SK-N-MC (cell line): ENCODE measurements at regions not wholly inside any gene's neighbourhood (a gene's known extent, or its start where the extent isn't known, plus 50 kb on each side); places are given as distances from the start of the nearest gene placed in this dataset.

ENCODE experiments used
- DNase-seq: peaks from one replicate; pipeline ENCODE4 v3.0.0-alpha.2; 2011; ENCODE audit warnings: low read depth, low spot score
- H3K27ac ChIP-seq: fragments of 200-600 bp; sonication (generic); 2 replicates; pipeline ENCODE4 v1.5.1; 2016; ENCODE audit warnings: mixed run types
- H3K36me3 ChIP-seq: fragments of 200-600 bp; sonication (generic); 2 replicates; pipeline ENCODE4 v1.6.1; 2017; ENCODE audit warnings: antibody characterized with exemption, low read length, mixed read lengths; ENCODE audit not compliant: insufficient read depth
- H3K4me3 ChIP-seq: fragments of 200-600 bp; sonication (generic); 2 replicates; pipeline ENCODE4 v1.5.1; 2016
- H3K9ac ChIP-seq: fragments of 200-600 bp; sonication (generic); 2 replicates; pipeline ENCODE4 v1.8.0; 2017; ENCODE audit warnings: mixed run types, mixed read lengths; ENCODE audit not compliant: insufficient read length
- H3K9me3 ChIP-seq: fragments of 200-600 bp; sonication (generic); 2 replicates; pipeline ENCODE4 v1.6.1; 2017; ENCODE audit warnings: low read depth, mild to moderate bottlenecking, antibody characterized with exemption, low read length, moderate library complexity, mixed read lengths
- EZH2 ChIP-seq: fragments of 200-600 bp; sonication (generic); IDR thresholded peaks from one replicate; pipeline ENCODE4 v1.6.1; 2017; ENCODE audit warnings: antibody characterized with exemption
- FOXP2 ChIP-seq: optimal IDR thresholded peaks from 2 replicates; pipeline ENCODE3; 2011; ENCODE audit warnings: mild to moderate bottlenecking, moderate library complexity; ENCODE audit not compliant: insufficient read depth; ENCODE audit errors: extremely low read length, control extremely low read depth
- POLR2AphosphoS5 ChIP-seq: IDR thresholded peaks from 2 replicates; pipeline ENCODE4 v1.6.1; 2012; ENCODE audit warnings: mild to moderate bottlenecking, low read depth, low read length, borderline replicate concordance

- H3K9ac ChIP-seq, result no peak overlapping the region
- no peaks in the 10 kb centered on the region for H3K9me3 ChIP-seq
- no peaks in the 10 kb centered on the region for H3K36me3 ChIP-seq
- TF ChIP-seq FOXP2 (no peak), EZH2 (no peak), POLR2AphosphoS5 (no peak)
- no peak overlapping the region for H3K27ac ChIP-seq
- no peak for DNase-seq
- no peak overlapping the region for H3K4me3 ChIP-seq
Observed at GRCh38 chr13:58254943-58255342, 623.4 kb downstream of the PCDH17 start.

- Histone ChIP-seq H3K9me3 (no peaks in the 10 kb centered on the region), H3K27ac (no peak overlapping the region), H3K9ac (no peak overlapping the region), H3K4me3 (no peak overlapping the region), H3K36me3 (no peaks in the 10 kb centered on the region)
- DNase-seq, result no peak
- no peak for TF ChIP-seq FOXP2
- no peak for TF ChIP-seq EZH2
- TF ChIP-seq POLR2AphosphoS5, result no peak
Observed at GRCh38 chr13:58266271-58266670, 634.7 kb downstream of the PCDH17 start.

- no peak for DNase-seq
- Histone ChIP-seq H3K9me3 (no peaks in the 10 kb centered on the region), H3K4me3 (no peak overlapping the region), H3K36me3 (no peaks in the 10 kb centered on the region), H3K9ac (no peak overlapping the region), H3K27ac (no peak overlapping the region)
- no peak for TF ChIP-seq EZH2
- TF ChIP-seq FOXP2, result no peak
- no peak for TF ChIP-seq POLR2AphosphoS5
Observed at GRCh38 chr13:58298556-58299135, 667.1 kb downstream of the PCDH17 start.

GRCh38 chr13:58300224-58300623 lies 668.7 kb downstream of the PCDH17 start:
- H3K27ac ChIP-seq, result no peak overlapping the region
- H3K9me3 ChIP-seq, result no peaks in the 10 kb centered on the region
- no peak overlapping the region for H3K4me3 ChIP-seq
- no peak overlapping the region for H3K9ac ChIP-seq
- TF ChIP-seq FOXP2, result no peak
- TF ChIP-seq POLR2AphosphoS5, result no peak
- no peak for TF ChIP-seq EZH2
- no peaks in the 10 kb centered on the region for H3K36me3 ChIP-seq
- no peak for DNase-seq

GRCh38 chr13:58300974-58301681 lies 669.6 kb downstream of the PCDH17 start:
- Histone ChIP-seq H3K27ac (no peak overlapping the region), H3K36me3 (no peaks in the 10 kb centered on the region), H3K9ac (no peak overlapping the region), H3K4me3 (no peak overlapping the region), H3K9me3 (no peaks in the 10 kb centered on the region)
- no peak for DNase-seq
- no peak for TF ChIP-seq POLR2AphosphoS5
- TF ChIP-seq FOXP2, result no peak
- TF ChIP-seq EZH2, result no peak

- no peak overlapping the region for H3K9ac ChIP-seq
- no peaks in the 10 kb centered on the region for H3K9me3 ChIP-seq
- H3K4me3 ChIP-seq, result no peak overlapping the region
- no peak for TF ChIP-seq FOXP2
- no peak for TF ChIP-seq EZH2
- TF ChIP-seq POLR2AphosphoS5, result no peak
- H3K27ac ChIP-seq, result no peak overlapping the region
- H3K36me3 ChIP-seq, result no peaks in the 10 kb centered on the region
- no peak for DNase-seq
Observed at GRCh38 chr13:58302349-58302748, 670.8 kb downstream of the PCDH17 start.

GRCh38 chr13:58306062-58306461 lies 674.5 kb downstream of the PCDH17 start:
- H3K27ac ChIP-seq, result no peak overlapping the region
- H3K9ac ChIP-seq, result no peak overlapping the region
- no peak for DNase-seq
- no peak overlapping the region for H3K4me3 ChIP-seq
- no peak for TF ChIP-seq FOXP2
- TF ChIP-seq POLR2AphosphoS5, result no peak
- no peak for TF ChIP-seq EZH2
- H3K36me3 ChIP-seq, result no peaks in the 10 kb centered on the region
- H3K9me3 ChIP-seq, result no peaks in the 10 kb centered on the region

- H3K4me3 ChIP-seq, result no peak overlapping the region
- no peak overlapping the region for H3K9ac ChIP-seq
- H3K36me3 ChIP-seq, result no peaks in the 10 kb centered on the region
- DNase-seq, result no peak
- no peaks in the 10 kb centered on the region for H3K9me3 ChIP-seq
- TF ChIP-seq FOXP2, result no peak
- TF ChIP-seq POLR2AphosphoS5, result no peak
- TF ChIP-seq EZH2, result no peak
- no peak overlapping the region for H3K27ac ChIP-seq
Observed at GRCh38 chr13:58313219-58313618, 681.7 kb downstream of the PCDH17 start.

GRCh38 chr13:58318495-58319167 lies 687.1 kb downstream of the PCDH17 start:
- Histone ChIP-seq H3K27ac (no peak overlapping the region), H3K4me3 (no peak overlapping the region), H3K9me3 (no peaks in the 10 kb centered on the region), H3K9ac (no peak overlapping the region), H3K36me3 (no peaks in the 10 kb centered on the region)
- DNase-seq, result no peak
- TF ChIP-seq POLR2AphosphoS5 (no peak), FOXP2 (no peak), EZH2 (no peak)
